ENCODE measurements at regions not wholly inside any gene's neighbourhood (a gene's known extent, or its start where the extent isn't known, plus 50 kb on each side); places are given as distances from the start of the nearest gene placed in this dataset.

DNA sequence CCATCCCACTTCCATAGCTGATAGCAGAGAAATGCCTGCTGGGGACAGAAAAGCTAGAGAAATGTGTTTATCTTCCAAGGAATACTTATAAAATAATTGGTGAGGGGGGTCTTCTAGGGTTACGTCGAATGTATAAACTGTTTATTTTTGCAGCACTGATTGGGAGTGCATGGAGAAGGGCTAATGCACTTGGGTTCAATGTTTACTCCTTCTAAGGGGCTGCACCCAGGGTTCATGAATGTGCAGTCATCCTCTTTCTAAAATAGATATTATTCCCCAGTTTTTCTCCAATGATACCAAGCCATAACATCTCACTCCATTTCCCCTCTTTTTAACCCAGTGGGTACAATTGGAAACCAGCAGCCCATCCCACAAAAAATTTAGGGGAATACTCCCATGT, 336.9 kb downstream of the ETS1 start:
- FAIRE-seq = no peak

DNA sequence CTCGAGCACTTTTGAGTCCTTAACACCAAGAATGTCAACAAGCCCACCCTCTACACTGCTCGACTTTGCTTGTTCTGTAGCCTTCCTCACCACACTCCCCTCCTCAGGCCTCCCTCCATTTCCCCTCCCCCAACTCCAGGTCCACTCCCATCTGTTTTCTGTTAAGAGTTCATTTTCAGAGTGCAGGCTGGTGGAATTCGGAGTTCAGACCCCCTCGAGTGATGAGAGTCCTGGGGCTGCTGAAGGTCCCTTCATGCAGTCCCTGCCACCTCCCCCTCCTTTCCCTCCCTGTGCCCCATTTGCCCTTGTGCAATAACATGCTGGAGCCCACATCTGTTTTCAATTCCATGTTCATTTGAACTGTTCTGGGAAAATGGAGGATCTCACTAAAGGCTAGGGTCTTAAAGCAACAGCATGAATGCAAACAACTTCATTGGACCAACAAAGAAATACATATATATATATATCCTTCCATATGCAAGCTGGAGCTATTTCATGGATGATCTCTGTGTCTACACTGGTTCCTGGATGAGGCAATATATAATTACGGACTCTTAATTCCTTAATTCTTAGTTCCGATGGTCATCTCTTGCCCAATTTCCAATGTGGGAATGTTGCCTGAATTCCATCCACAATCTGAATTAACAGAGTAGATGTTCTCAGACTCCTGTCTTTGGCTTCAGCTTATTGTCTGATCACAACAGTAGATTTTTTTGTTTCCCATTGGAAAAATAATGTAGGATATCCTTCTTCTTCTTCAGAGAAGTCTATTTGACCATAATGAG, 340.4 kb downstream of the ETS1 start:
- no peak for FAIRE-seq

DNA sequence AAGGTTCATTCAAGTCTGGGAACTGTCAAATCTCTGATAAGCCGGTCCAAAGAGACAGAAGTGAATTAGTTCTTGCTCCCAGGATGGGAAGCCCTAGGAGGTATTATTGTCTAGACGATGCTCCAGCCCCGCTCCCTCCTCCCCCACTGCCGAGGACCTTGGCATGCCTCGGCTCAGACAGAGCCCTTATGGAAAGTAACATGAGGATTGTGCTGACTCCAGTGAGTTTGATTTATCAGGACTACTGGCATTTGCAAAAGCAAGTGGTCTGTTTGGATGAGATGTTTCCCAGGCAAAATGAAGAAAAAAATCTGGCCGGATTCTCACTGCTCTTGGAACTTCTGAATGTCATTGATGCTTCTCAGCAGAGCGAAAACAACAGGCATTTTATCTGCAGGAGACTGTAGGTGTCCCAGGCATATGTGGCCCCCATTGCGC, 341.0 kb downstream of the ETS1 start:
- FAIRE-seq = no peak

DNA sequence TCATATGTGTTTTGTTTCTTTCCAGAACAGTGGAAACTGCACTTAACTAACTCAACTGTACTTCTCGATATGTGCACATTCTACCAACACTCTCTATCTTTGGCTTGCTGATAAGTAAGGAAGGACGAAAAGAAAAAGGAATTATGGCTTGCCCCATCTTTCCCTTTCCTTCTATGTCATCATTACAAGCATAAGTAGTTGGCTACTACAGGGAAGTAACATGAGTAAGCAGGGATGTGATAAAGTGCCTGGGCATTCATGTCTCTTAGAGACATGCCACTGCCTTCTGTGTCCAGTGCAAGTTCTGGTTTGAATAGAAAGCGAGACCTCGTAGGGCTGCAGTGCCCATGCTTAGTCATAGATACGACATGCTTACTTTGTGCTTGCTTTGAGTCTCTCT, 342.5 kb downstream of the ETS1 start:
- no peak for FAIRE-seq

DNA sequence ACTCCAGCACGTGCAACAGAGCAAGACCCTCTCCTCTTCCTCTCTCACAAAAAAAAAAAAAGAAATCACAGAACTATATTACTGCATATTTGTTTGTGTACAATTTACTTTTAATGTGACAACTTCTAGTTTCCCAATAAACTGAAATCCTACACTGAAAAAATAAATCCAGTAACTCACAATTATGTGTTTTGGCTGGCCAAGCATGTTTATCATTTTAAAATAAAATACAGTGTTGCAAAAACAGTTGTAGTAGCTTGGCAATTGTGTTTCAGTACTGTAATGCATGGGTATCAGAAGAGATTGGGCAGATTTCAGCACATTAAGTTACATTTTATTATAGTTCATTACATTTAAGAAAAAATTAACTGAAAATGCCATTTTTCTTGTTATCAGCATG, 344.9 kb downstream of the ETS1 start:
- no peak for FAIRE-seq

DNA sequence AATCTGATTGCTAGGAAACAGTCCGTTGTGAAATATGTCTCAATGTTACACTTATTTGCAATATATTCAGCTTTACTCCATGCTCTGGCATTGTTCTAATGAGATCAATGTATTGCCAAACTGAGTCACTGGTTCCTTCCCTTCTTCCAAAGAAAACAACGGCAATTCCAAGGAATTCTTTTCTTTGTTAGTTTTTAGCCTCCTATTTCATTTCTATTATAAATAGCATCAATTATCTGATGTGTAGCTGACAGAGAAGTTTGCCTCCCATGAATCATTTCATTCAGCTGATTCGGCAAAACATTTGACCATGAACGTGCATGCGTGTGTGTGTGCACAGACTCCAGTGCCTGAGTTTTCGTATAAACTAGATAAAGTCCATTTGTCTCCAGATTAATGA, 346.8 kb downstream of the ETS1 start:
- no peak for FAIRE-seq

DNA sequence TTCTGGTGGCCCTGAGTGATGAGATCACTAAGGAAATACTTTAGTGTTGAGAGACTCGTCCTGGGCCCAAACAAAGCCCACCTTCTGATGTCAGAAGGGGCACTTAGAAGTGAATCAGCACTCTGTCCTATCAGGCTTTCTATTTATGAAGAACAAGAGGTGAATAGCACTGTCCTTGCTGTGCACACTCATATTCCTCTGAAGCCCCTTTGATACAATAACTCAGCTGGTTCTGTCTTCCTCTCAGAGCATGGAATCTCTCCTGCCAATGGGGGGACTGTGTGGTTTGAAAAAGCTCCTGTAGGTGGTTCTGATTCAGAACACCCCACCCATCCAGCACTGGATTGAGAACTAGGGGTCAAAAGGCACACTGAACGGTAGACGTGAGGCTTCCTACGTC, 348.1 kb downstream of the ETS1 start:
- FAIRE-seq = no peak

DNA sequence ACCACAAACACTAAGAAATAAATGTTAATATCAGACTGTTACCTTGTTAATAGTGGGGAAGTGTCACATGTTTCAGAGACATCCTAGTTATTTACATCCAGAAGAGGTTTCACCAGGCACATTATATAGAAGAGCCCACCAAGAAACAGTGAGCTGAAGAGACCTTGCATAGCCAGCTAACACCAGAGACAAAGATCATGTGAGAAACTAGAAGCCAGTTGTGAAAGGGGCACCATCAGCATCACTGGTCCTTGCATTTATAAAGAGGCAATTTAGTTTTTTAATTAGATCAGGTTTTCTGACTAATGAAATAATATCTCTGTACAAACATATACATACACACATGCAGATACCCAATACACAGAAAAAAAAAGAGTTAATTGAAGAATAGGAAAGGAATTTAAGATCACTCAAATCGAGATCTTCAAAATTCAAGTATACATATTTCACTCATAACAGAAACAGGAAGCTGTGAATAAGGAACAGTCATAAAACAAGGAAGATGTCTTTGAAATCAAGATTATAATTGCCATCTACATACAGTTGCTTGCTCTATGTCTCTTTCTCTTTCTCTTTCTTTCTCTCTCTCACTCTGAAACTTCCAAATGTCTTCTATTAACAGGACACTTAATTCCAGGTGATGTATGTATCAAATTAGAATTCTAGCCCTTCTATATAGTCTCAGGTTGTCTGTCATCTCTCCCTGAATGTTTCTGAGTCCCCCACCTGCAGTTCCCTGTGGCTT, 348.7 kb downstream of the ETS1 start:
- no peak for FAIRE-seq

DNA sequence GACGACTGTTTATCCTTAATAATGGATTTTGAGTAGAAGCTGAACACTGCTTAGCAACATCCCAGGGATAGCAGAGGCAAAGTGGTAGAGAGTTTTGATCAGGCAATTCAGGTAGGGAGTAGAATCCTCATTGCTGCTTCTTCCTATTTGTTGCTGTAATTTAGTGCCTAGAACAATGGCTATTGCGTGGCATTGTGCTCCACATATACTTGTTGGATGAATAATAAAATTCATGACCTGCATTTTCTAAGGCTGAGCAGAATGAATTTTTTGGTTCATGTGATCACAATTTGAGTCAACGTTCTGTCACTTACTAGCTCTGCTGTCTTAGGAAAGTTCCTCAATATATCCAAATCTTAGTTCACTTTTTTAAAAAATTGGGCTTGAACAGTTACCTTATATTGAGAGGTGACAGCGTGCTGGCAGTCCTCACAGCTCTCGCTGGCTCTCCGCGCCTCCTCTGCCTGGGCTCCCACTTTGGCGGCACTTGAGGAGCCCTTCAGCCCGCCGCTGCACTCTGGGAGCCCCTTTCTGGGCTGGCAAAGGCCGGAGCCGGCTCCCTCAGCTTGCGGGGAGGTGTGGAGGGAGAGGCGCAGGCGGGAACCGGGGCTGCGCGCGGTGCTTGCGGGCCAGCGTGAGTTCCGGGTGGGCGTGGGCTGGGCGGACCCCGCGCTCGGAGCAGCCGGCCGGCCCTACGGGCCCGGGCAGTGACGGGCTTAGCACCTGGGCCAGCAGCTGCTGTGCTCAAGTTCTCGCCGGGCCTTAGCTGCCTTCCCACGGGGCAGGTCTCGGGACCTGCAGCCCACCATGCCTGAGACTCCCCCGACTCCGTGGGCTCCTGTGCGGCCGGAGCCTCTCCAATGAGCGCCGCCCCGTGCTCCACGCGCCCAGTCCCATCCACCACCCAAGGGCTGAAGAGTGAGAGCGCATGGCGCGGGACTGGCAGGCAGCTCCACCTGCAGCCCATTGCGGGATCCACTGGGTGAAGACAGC, 350.6 kb downstream of the ETS1 start:
- no peak for FAIRE-seq

DNA sequence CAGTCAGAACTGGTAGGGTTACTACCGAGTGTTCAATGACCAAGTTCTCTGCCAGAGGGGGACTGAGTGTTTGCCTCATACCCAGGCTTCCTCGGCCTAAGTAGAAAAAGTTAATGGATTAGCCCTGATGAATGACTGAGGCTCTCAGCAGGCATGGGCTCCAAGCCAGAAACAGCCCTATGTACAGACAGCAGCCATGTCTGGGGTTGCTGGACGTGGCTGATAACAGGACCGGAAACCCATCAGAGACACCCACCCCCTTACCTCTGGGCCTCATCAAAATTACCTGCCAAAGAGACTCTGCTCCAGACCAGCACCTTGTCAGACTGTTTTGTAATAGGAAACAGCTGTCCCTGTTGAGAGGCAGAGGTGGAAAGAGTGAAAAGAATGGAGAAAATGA, 351.4 kb downstream of the ETS1 start:
- FAIRE-seq = no peak

DNA sequence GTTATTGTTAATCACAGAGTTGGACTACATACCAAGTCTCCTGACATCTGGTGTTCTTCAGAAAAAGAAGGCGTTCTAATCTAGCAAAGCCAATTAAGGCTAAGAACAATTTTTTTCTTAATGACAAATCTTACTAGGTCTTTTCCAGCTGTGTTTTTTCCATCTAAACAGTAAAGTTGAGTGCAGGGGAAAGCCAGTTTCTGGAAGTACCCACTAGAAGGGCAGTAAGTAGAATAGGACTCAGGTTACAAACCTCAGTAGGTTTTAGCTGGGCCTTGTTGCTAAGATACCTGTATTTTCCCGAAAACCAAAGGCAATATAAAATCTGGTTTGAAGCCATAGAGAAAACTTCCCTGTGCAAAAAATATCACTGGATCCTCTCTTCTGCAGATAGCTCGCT, 351.9 kb downstream of the ETS1 start:
- FAIRE-seq = no peak

DNA sequence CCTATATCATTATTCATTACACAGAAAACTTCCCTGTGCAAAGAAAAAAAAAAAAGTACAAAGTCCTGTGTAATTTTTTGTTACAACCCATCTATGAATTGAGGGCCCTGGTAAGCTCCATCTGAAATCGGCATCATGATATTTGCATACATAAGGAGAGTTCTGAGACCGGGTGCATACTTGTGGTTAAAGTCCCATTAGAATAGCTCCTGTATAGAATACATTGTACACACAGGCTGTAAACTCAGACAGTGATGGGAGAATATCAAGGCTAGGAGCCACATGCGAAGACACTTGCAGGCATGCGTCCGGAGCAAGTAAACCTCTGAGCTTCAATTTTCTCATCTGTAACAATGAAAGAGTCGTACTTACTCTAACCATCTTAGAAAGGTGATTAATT, 353.2 kb downstream of the ETS1 start:
- no peak for FAIRE-seq

DNA sequence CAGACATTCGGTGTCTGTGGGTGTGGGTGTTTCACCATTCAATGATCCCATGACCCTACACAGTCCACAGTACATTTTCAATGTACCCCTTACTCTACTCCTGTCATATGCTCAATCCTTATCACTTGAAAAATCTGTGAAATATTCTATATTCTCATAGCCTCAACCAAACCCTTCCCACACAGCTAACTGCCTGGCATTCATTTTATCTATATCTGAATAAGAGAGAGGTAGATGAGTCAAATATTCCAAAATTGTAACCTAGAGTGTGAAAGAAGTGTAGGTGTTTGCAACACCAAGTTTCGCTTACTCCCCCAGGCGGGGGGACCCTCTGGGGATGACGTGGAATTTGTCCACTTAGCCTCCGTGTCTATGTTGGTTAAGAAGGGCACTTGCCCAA, 354.8 kb downstream of the ETS1 start:
- FAIRE-seq = no peak

DNA sequence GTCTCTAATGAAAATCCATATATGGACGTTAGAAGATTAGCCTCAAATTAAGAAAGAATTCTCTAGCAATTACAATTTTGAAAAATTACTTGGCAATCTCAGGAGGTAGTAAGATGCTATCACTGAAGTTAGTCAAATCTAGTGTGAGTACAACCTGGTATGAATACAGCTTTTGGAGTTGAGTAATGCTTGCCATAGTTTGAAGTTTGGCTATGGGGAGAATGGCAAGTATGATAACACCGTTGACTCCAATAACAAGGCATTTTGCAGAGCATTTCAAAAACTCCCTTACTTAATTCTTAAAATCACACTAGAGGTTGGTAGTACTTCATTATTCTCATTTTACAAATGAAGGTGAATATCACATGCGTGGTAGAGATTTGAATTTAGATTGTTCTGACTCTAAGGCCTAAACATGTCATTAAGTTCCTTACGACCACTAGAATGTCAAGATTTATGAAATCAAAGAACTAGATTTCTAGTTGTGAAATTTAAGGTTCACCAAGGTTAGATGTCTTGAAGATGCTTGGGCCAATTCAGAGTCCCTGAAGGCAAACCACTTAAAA, 355.4 kb downstream of the ETS1 start:
- FAIRE-seq = no peak

DNA sequence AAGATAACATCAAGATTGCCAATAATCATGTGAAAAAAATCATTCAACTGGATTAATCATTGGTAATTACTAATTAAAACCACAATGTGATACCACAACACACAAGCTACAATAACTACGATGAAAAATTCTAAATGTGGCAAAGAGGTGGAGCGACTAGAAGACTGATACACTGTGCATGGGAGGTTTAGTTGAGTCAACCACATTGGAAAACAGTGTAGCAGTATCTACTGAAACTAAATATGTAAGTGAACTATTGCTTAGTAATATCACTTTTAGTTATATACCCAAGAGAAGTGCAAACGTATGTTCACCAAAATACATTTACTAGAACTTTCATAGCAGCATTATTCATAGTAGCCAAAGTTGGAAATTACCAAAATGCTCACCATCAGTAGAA, 359.9 kb downstream of the ETS1 start:
- FAIRE-seq = no peak

DNA sequence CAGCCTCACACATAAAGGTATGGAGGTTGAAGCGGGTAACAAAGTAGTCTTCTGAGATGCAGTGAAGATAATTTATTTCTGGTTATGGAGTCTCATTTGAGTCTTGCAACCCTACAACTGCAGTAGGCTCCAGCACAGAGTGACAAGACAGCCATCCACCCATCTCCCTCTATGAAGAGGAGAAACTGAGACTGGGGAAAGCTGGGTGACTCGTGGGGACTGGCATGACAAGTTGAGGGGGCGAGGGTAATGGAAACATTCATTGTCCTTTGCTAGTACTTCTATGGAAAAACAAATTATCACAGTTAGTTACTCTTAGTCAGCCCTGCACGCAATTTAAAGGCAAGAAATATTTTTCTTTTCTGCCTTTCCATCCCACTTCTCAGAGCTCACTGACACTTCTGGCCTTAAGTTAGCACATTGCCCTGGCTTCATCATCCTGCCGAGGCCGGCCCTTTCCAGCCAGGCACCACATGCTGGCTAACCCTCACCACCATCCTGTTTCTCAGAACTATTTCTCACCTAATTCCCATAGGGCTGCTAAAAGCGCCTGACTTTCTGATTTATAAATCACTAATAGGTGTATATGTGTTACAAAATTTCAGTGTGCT, 361.1 kb downstream of the ETS1 start:
- FAIRE-seq = no peak

DNA sequence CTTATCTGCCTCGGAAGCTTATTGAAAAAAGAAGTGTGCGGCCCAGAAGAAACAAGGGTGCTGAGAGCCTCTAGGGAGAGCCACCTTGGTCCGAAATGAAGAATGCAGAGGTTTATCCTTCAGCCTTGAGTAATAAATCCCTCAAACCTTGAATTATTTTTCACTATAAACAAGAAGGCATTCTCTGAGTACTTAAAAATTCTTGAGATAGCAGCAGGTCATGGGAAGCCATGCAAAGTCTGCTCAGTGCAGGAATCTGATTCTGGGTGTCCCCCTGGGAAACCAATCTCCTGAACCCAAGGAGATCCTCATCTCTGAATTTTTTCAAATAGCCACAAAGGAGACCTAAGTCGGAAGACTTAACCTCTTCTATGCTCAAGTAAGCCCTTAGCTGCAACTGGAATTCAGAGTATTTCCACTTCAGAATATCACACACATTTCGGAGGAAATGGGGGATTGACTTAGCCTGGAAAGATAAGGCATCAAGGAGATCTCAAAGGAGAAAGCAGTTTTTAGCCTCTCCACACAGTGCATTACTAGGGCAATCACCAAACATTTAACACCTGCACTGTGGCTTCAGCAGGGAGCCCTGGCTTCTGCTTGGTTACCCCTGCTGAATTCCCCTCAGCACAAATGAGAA, 365.0 kb downstream of the ETS1 start:
- FAIRE-seq = no peak

DNA sequence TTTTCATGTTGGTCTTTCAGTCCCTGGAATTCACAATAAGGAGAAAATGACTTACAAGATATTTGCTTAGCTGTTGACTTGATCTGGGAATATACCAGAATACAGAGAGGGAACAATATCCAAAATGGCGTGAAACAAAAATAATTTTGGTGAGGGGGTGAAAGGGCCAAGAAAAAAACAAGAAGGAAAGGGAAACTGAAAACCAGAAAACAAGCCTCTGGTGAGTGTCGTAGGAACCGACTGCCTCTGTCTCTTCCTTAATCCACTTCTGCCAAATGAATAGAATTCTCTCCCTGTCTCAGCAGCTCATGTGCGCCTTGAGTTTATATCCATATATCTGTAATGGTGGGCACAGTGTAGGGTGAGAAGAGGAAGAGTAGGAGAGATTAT, 367.6 kb downstream of the ETS1 start:
- no peak for FAIRE-seq

DNA sequence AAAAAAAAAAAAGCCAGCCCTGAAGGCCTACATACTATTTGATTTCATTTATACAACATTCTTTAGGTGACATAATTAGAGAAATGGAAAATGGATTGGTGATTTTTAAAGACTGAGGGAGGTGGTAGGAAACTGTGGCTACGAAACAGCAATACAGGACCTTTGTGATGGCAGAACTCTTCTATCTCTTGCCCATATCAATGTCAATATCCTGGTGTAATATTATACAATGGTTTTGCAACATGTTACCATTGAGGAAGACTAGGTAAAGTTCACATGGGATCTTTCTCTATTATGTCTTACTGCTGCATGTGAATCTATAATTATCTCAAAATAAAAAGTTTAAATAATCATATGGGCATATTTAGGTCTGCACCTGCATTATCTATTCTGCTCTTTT, 371.2 kb downstream of the ETS1 start:
- no peak for FAIRE-seq

DNA sequence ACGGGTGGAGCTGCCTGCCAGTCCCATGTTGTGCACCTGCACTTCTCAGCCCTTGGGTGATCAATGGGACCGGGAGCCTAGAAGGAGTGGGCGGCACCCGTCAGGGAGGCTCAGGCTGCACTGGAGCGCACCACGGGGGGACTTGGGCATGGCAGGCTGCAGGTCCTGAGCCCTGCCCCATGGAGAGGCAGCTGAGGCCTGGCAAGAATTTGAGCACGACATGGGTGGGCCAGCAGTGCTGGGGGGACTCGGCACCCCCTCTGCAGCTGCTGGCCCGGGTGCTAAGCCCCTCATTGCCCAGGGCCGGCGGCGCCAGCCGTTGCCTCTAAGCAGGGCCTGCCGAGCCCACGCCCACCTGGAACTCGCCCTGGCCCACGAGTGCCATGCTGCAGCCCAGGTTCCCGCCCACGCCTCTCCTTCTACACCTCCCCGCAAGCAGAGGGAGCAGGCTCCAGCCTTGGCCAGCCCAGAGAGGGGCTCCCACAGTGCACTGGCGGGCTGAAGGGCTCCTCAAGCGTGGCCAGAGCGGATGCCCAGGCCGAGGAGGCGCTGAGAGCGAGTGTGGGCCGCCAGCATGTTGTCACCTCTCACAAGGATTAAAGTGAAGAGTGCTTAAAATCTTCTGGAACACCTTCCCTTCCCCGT, 372.0 kb downstream of the ETS1 start:
- no peak for FAIRE-seq

DNA sequence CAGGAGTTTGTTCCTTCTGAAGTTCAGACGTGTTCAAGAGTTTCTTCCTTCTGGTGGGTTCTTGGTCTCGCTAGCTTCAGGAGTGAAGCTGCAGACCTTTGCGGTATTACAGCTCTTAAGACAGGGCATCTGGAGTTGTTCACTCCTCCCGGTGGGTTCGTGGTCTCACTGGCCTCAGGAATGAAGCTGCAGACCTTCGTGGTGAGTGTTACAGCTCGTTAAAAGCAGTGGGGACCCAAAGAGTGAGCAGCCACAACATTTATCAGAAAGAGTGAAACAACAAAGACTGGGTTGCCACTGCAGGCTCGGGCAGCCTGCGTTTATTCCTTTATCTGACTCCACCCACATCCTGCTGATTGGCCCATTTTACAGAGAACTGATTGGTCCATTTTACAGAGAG, 373.1 kb downstream of the ETS1 start:
- FAIRE-seq = no peak

DNA sequence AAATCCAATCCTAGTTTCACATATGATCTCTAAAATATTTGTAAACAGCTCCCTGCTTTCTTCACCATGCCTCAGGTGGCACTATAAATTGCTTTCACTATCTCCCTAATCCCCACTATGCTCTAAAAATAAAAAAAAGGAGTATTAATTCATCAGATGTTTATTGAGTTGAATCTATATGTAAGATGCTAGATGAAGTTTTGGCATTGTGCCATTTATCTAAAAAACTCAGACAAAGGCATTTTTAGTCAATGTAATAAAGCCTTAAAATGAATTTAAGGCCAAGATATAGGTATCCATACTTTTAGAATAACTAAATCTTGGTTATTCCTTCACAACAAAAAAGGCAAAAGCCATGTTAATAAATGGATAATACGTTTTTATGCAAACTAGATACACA, 373.9 kb downstream of the ETS1 start:
- no peak for FAIRE-seq

All from islet of Langerhans (tissue), 1 donor.